ENCODE measurements at regions not wholly inside any gene's neighbourhood (a gene's known extent, or its start where the extent isn't known, plus 50 kb on each side); places are given as distances from the start of the nearest gene placed in this dataset.

DNA sequence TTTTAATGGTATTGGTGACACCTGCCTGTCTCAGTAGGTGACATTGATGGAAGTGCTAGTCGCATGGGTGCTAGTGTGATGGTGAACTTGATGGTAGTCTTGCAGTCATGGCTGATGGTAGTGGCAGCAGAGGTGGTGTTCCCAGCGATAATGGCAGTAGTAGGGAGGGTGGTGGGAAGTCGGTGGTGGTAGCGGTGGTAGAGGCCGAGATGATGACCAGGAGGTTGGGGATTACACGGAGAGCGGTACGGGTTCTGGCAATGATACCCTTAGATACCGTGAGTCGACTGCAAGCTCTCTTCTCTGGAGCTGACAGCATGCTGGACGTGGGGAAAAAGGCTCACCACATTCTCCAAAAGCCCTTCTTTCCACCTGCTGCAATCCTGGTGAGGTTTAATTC is 99.4 kb upstream of the SLC2A1 start:
- ChIA-PET RAD21 (ENCODE audit: low non-redundant PET in 1 of 2, low total read pairs in 2 of 2, uncharacterized antibody in 2 of 2, unreplicated experiment in 2 of 2) (interaction anchor here in 1 of 2 experiments (0.6 kb wide), 1 partner anchor 126 kb away, joined by 3 read pairs; no protein-coding TSS in a partner anchor), CTCF (no interaction called here), POLR2A (interaction anchor here (0.7 kb wide), 1 partner anchor 215 kb away, joined by 3 read pairs; no protein-coding TSS in a partner anchor)
- no peak overlapping the region for H2AFZ ChIP-seq (ENCODE audit: low read depth, low read length, poor library complexity, severe bottlenecking)
- no peak overlapping the region for H3K4me2 ChIP-seq (ENCODE audit: low read length)
- TF ChIP-seq JUND (IDR thresholded peaks at IDR 0.05) (no peak), EGR1 (IDR thresholded peaks at IDR 0.05; ENCODE audit: low read depth) (no peak), YY1 (IDR thresholded peaks at IDR 0.05; ENCODE audit: extremely low read depth, insufficient replicate concordance, low read depth, low read length) (no peak), EZH2 (IDR thresholded peaks at IDR 0.05) (no peak), ATF3 (IDR thresholded peaks at IDR 0.05) (no peak), CBX3 (IDR thresholded peaks at IDR 0.05; ENCODE audit: low read depth) (no peak)
- TF ChIP-seq, protein P1, sequence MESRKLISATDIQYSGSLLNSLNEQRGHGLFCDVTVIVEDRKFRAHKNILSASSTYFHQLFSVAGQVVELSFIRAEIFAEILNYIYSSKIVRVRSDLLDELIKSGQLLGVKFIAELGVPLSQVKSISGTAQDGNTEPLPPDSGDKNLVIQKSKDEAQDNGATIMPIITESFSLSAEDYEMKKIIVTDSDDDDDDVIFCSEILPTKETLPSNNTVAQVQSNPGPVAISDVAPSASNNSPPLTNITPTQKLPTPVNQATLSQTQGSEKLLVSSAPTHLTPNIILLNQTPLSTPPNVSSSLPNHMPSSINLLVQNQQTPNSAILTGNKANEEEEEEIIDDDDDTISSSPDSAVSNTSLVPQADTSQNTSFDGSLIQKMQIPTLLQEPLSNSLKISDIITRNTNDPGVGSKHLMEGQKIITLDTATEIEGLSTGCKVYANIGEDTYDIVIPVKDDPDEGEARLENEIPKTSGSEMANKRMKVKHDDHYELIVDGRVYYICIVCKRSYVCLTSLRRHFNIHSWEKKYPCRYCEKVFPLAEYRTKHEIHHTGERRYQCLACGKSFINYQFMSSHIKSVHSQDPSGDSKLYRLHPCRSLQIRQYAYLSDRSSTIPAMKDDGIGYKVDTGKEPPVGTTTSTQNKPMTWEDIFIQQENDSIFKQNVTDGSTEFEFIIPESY (IDR thresholded peaks at IDR 0.05; ENCODE audit: extremely low read depth, insufficient replicate concordance, low read length) = no peak
- no peaks in the 10 kb centered on the region for H4K20me1 ChIP-seq (ENCODE audit: insufficient read depth)
- DNase-seq (ENCODE audit: low read depth, low spot score) (no peak), ATAC-seq (no peak)
- no peak overlapping the region for H3K27ac ChIP-seq (ENCODE audit: low read depth, low read length)
- intact Hi-C loops (cut with micrococcal nuclease) = no loop called here
- no peak overlapping the region for H3K4me3 ChIP-seq (replicated peaks in 1 of 2; ENCODE audit: low read depth in 1 of 2, low read length in 2 of 2)
- no TSS peak for BruUV-seq (replicated peaks)
- H3K9ac ChIP-seq (ENCODE audit: low read length) = no peak overlapping the region
- H3K9me2 ChIP-seq (ENCODE audit: insufficient read depth) = no peaks in the 10 kb centered on the region
- H3K27me3 ChIP-seq (ENCODE audit: insufficient read depth, low read length) = no peaks in the 10 kb centered on the region
- no peaks in the 10 kb centered on the region for H3K36me3 ChIP-seq (ENCODE audit: control insufficient read depth in 1 of 2, insufficient read depth in 2 of 2, low read length in 2 of 2)
- H3K79me2 ChIP-seq (ENCODE audit: insufficient read depth, low read length) = no peaks in the 10 kb centered on the region
- no peaks in the 10 kb centered on the region for H3K4me1 ChIP-seq (ENCODE audit: control insufficient read depth in 1 of 2, insufficient read depth in 2 of 2, low read length in 2 of 2)
- H3K9me3 ChIP-seq (ENCODE audit: control insufficient read depth in 1 of 2, insufficient read depth in 1 of 2, low read depth in 1 of 2, low read length in 2 of 2) = no peaks in the 10 kb centered on the region

GRCh38 chr1:43057567-43057966 is 98.9 kb upstream of the SLC2A1 start:
- POLR2A ChIA-PET = no interaction called here
- H2AFZ ChIP-seq (ENCODE audit: low read depth, low read length, poor library complexity, severe bottlenecking) = no peak overlapping the region
- DNase-seq (ENCODE audit: low read depth, low spot score) (no peak), ATAC-seq (no peak)
- no TSS peak for BruUV-seq (replicated peaks)
- H3K4me3 ChIP-seq (replicated peaks in 1 of 2; ENCODE audit: low read depth in 1 of 2, low read length in 2 of 2) = no peak overlapping the region
- CTCF ChIA-PET = no interaction called here
- no peaks in the 10 kb centered on the region for H3K9me3 ChIP-seq (ENCODE audit: control insufficient read depth in 1 of 2, insufficient read depth in 1 of 2, low read depth in 1 of 2, low read length in 2 of 2)
- H3K79me2 ChIP-seq (ENCODE audit: insufficient read depth, low read length) = no peaks in the 10 kb centered on the region
- H3K9ac ChIP-seq (ENCODE audit: low read length) = no peak overlapping the region
- no peaks in the 10 kb centered on the region for H4K20me1 ChIP-seq (ENCODE audit: insufficient read depth)
- no peaks in the 10 kb centered on the region for H3K9me2 ChIP-seq (ENCODE audit: insufficient read depth)
- RAD21 ChIA-PET (ENCODE audit: low non-redundant PET in 1 of 2, low total read pairs in 2 of 2, uncharacterized antibody in 2 of 2, unreplicated experiment in 2 of 2) = no interaction called here
- no peak overlapping the region for H3K27ac ChIP-seq (ENCODE audit: low read depth, low read length)
- no peaks in the 10 kb centered on the region for H3K4me1 ChIP-seq (ENCODE audit: control insufficient read depth in 1 of 2, insufficient read depth in 2 of 2, low read length in 2 of 2)
- intact Hi-C loops (cut with micrococcal nuclease) = no loop called here
- H3K4me2 ChIP-seq (ENCODE audit: low read length) = no peak overlapping the region
- no peaks in the 10 kb centered on the region for H3K27me3 ChIP-seq (ENCODE audit: insufficient read depth, low read length)
- H3K36me3 ChIP-seq (ENCODE audit: control insufficient read depth in 1 of 2, insufficient read depth in 2 of 2, low read length in 2 of 2) = no peaks in the 10 kb centered on the region
- no peak for TF ChIP-seq FOSL1 (IDR thresholded peaks at IDR 0.05; ENCODE audit: low read depth)
- TF ChIP-seq ELF1 (IDR thresholded peaks at IDR 0.05; ENCODE audit: borderline replicate concordance, low read depth) = no peak
- no peak for TF ChIP-seq SRF (IDR thresholded peaks at IDR 0.05; ENCODE audit: low read depth)
- no peak for TF ChIP-seq EGR1 (IDR thresholded peaks at IDR 0.05; ENCODE audit: low read depth)
- TF ChIP-seq, protein P2, sequence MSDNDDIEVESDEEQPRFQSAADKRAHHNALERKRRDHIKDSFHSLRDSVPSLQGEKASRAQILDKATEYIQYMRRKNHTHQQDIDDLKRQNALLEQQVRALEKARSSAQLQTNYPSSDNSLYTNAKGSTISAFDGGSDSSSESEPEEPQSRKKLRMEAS (IDR thresholded peaks at IDR 0.05) = no peak
- no peak for TF ChIP-seq CTCF (IDR thresholded peaks at IDR 0.05 in 2 of 3, conservative IDR thresholded peaks at IDR 0.05 in 1 of 3; ENCODE audit: borderline replicate concordance in 1 of 3, insufficient read depth in 1 of 3, low read depth in 2 of 3, low read length in 2 of 3)
- no peak for TF ChIP-seq POLR2A (IDR thresholded peaks at IDR 0.05; ENCODE audit: borderline replicate concordance, extremely low read depth, insufficient read depth, insufficient read length)
- no peak for TF ChIP-seq YY1 (IDR thresholded peaks at IDR 0.05; ENCODE audit: extremely low read depth, insufficient replicate concordance, low read depth, low read length)
- TF ChIP-seq RAD21 (IDR thresholded peaks at IDR 0.05; ENCODE audit: low read depth) = no peak

Measured in HCT116 (cell line).